NCI-H524 (cell line): ENCODE measurements at regions not wholly inside any gene's neighbourhood (a gene's known extent, or its start where the extent isn't known, plus 50 kb on each side); places are given as distances from the start of the nearest gene placed in this dataset.
A peak's percentile ranks its signal among the peaks of the same experiment; 100 is the strongest.

ENCODE experiments used
- DNase-seq, 2 experiments: peaks; one replicate each; lab custom pipeline; 2025; lab: John Stamatoyannopoulos, UW

GRCh38 chr5:51033215-51033614, 350.0 kb upstream of the ISL1 start:
- no peak for DNase-seq

- no peak for DNase-seq
These were observed 348.9 kb upstream of the ISL1 start for GRCh38 chr5:51034222-51034901.

- no peak for DNase-seq
These were observed 343.6 kb upstream of the ISL1 start for GRCh38 chr5:51039424-51040329.

- DNase-seq = peak; percentile 52 to 78
These were observed 339.5 kb upstream of the ISL1 start for GRCh38 chr5:51043745-51044144.

- DNase-seq = no peak
These were observed 335.9 kb upstream of the ISL1 start for GRCh38 chr5:51047369-51047768.

GRCh38 chr5:51053361-51053760, 329.9 kb upstream of the ISL1 start:
- no peak for DNase-seq

GRCh38 chr5:51060953-51061352, 322.3 kb upstream of the ISL1 start:
- no peak for DNase-seq

- no peak for DNase-seq
These were observed 310.3 kb upstream of the ISL1 start for GRCh38 chr5:51072937-51073336.

- DNase-seq = no peak
These were observed 300.5 kb upstream of the ISL1 start for GRCh38 chr5:51082741-51083140.

- no peak for DNase-seq
These were observed 291.4 kb upstream of the ISL1 start for GRCh38 chr5:51091816-51092215.

GRCh38 chr5:51095486-51095885, 287.8 kb upstream of the ISL1 start:
- DNase-seq = no peak

- DNase-seq = no peak
These were observed 286.4 kb upstream of the ISL1 start for GRCh38 chr5:51096859-51097258.

GRCh38 chr5:51099173-51099853, 283.9 kb upstream of the ISL1 start:
- DNase-seq = no peak

- no peak for DNase-seq
These were observed 278.7 kb upstream of the ISL1 start for GRCh38 chr5:51104556-51104955.

GRCh38 chr5:51109786-51110410, 273.4 kb upstream of the ISL1 start:
- no peak for DNase-seq

GRCh38 chr5:51131266-51131665, 252.0 kb upstream of the ISL1 start:
- no peak for DNase-seq

- peak; percentile 21 to 37 for DNase-seq
These were observed 245.1 kb upstream of the ISL1 start for GRCh38 chr5:51138164-51138563.

- no peak for DNase-seq
These were observed 234.8 kb upstream of the ISL1 start for GRCh38 chr5:51148437-51148836.

GRCh38 chr5:51156222-51156621, 227.0 kb upstream of the ISL1 start:
- DNase-seq = no peak

GRCh38 chr5:51156838-51157237, 226.4 kb upstream of the ISL1 start:
- DNase-seq = no peak

- no peak for DNase-seq
These were observed 224.1 kb upstream of the ISL1 start for GRCh38 chr5:51159164-51159563.

- DNase-seq = no peak
These were observed 223.6 kb upstream of the ISL1 start for GRCh38 chr5:51159606-51160005.
